Medulla oblongata (tissue), 1 donor: ENCODE measurements at regions not wholly inside any gene's neighbourhood (a gene's known extent, or its start where the extent isn't known, plus 50 kb on each side); places are given as distances from the start of the nearest gene placed in this dataset.

Experiments used
- DNase-seq: peaks from one replicate; pipeline ENCODE4 v3.0.0-alpha.2; 2015; ENCODE audit errors: extremely low spot score

GRCh38 chr17:62913991-62914570, 52.0 kb upstream of the TANC2 start:
- DNase-seq: no peak

- DNase-seq: no peak
Measured at GRCh38 chr17:62912363-62912762, 53.7 kb upstream of the TANC2 start.

GRCh38 chr17:62911114-62911513, 54.9 kb upstream of the TANC2 start:
- no peak for DNase-seq

- no peak for DNase-seq
Measured at GRCh38 chr17:62910277-62910676, 55.8 kb upstream of the TANC2 start.

- DNase-seq: no peak
Measured at GRCh38 chr17:62907961-62908360, 58.1 kb upstream of the TANC2 start.

- DNase-seq: no peak
Measured at GRCh38 chr17:62906881-62907280, 59.2 kb upstream of the TANC2 start.

- DNase-seq: no peak
Measured at GRCh38 chr17:62905233-62905632, 60.8 kb upstream of the TANC2 start.

GRCh38 chr17:62902531-62903220, 63.4 kb upstream of the TANC2 start:
- no peak for DNase-seq

GRCh38 chr17:62901544-62901943, 64.5 kb upstream of the TANC2 start:
- no peak for DNase-seq

GRCh38 chr17:62900096-62900495, 65.9 kb upstream of the TANC2 start:
- no peak for DNase-seq

- DNase-seq: peak; percentile 62
Measured at GRCh38 chr17:62899361-62899760, 66.7 kb upstream of the TANC2 start.

GRCh38 chr17:62898239-62898864, 67.7 kb upstream of the TANC2 start:
- DNase-seq: no peak

GRCh38 chr17:62897706-62898105, 68.3 kb upstream of the TANC2 start:
- DNase-seq: no peak

- DNase-seq: peak; percentile 66
Measured at GRCh38 chr17:62895320-62896301, 70.4 kb upstream of the TANC2 start.

GRCh38 chr17:62892870-62893338, 73.1 kb upstream of the TANC2 start:
- peak; percentile 79 for DNase-seq

- peak; percentile 36 for DNase-seq
Measured at GRCh38 chr17:62892061-62892675, 73.9 kb upstream of the TANC2 start.

GRCh38 chr17:62891659-62892058, 74.4 kb upstream of the TANC2 start:
- no peak for DNase-seq

GRCh38 chr17:62888765-62889164, 77.3 kb upstream of the TANC2 start:
- no peak for DNase-seq

- DNase-seq: no peak
Measured at GRCh38 chr17:62888148-62888547, 77.9 kb upstream of the TANC2 start.

- DNase-seq: no peak
Measured at GRCh38 chr17:62887437-62887836, 78.6 kb upstream of the TANC2 start.

- no peak for DNase-seq
Measured at GRCh38 chr17:62884781-62885180, 76.7 kb upstream of the MARCHF10 start.
